ENCODE measurements at regions not wholly inside any gene's neighbourhood (a gene's known extent, or its start where the extent isn't known, plus 50 kb on each side); places are given as distances from the start of the nearest gene placed in this dataset.

DNA sequence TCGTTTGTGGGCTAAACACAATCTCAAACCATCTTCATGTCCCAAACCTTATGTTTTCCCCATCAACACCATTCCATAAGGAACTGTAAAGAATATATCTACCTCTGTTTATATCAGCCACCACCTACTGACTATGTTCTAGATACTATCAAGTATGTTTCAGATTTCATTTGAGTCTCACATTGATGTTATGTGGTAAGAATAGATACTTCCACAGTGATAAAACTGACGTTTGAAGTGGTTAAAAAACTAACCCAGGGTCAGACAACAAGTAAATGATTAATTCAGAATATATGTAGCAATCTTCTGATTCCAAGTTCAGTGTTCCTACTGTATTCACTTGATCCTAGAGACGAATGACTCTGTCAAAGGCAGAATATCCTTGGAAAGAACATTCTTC lies 156.8 kb upstream of the RASGEF1B start:
- TF ChIP-seq, protein P1, sequence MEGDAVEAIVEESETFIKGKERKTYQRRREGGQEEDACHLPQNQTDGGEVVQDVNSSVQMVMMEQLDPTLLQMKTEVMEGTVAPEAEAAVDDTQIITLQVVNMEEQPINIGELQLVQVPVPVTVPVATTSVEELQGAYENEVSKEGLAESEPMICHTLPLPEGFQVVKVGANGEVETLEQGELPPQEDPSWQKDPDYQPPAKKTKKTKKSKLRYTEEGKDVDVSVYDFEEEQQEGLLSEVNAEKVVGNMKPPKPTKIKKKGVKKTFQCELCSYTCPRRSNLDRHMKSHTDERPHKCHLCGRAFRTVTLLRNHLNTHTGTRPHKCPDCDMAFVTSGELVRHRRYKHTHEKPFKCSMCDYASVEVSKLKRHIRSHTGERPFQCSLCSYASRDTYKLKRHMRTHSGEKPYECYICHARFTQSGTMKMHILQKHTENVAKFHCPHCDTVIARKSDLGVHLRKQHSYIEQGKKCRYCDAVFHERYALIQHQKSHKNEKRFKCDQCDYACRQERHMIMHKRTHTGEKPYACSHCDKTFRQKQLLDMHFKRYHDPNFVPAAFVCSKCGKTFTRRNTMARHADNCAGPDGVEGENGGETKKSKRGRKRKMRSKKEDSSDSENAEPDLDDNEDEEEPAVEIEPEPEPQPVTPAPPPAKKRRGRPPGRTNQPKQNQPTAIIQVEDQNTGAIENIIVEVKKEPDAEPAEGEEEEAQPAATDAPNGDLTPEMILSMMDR (conservative IDR thresholded peaks at IDR 0.05 in 1 of 2, IDR thresholded peaks at IDR 0.05 in 1 of 2; ENCODE audit: low read depth in 1 of 2, low read length in 2 of 2) = no peak
- TF ChIP-seq EZH2 (IDR thresholded peaks at IDR 0.05; ENCODE audit: low read length, missing control alignments) = no peak
